HepG2 (cell line): ENCODE measurements at regions not wholly inside any gene's neighbourhood (a gene's known extent, or its start where the extent isn't known, plus 50 kb on each side); places are given as distances from the start of the nearest gene placed in this dataset.

Experiments used
- ATAC-seq: fragments of 200-7000 bp; cut with Tn5 transposase; 3 replicates; pipeline ENCODE4 v1.9.1; 2020; ENCODE audit warnings: mild to moderate bottlenecking, moderate library complexity
- BruUV-seq: library from RNA; stranded (reverse); fragments of 400-500 nt; replicated peaks from 2 replicates; lab custom pipeline; 2021; lab: Mats Ljungman, UMichigan
- CTCF ChIA-PET: fragments of 300-600 bp; formaldehyde crosslinking; extraction: SDS; loops from one replicate; lab custom pipeline; 2021; ENCODE audit warnings: low total read pairs, inconsistent platforms, low intra/inter-chr PET ratio; lab: Yijun Ruan, JAX
- POLR2A ChIA-PET: fragments of 350-600 bp; sonication (Branson Sonifier 250); formaldehyde crosslinking; loops from one replicate; lab custom pipeline; 2020; ENCODE audit warnings: antibody characterized with exemption, inconsistent platforms; lab: Yijun Ruan, JAX
- DNase-seq: peaks from one replicate; pipeline ENCODE4 v3.0.0-alpha.2; 2015; ENCODE audit warnings: low spot score
- FAIRE-seq: peaks from 3 replicates; lab custom pipeline; 2011; peaks lifted over from hg19 to GRCh38; lab: Jason Lieb, UNC
- H2AFZ ChIP-seq: one replicate; pipeline ENCODE4 v1.6.1; 2011; ENCODE audit warnings: low read length, inconsistent platforms
- H3K27ac ChIP-seq: fragments of 300-600 bp; 3 replicates; pipeline ENCODE4 v1.8.0; 2011; ENCODE audit warnings: mixed run types, mild to moderate bottlenecking, mixed read lengths, low read length, inconsistent platforms; ENCODE audit not compliant: insufficient read depth; ENCODE audit errors: extremely low read length
- H3K27me3 ChIP-seq, 2 experiments: fragments of 200-600 bp in 1 of 2; 2 replicates in 1 of 2; 3 replicates in 1 of 2; pipeline versions ENCODE4 v1.6.0 to v1.8.0; 2011; ENCODE audit warnings: low read length in 2 of 2, mild to moderate bottlenecking in 2 of 2, moderate library complexity in 2 of 2, inconsistent platforms in 1 of 2; ENCODE audit not compliant: insufficient read depth in 2 of 2, control insufficient read depth in 1 of 2
- H3K36me3 ChIP-seq, 2 experiments: fragments of 200-600 bp in 1 of 2; replicated peaks in 1 of 2; 2 replicates in 1 of 2; 3 replicates in 1 of 2; pipeline versions ENCODE4 v1.5.1 to v1.8.0; 2011; ENCODE audit warnings: low read length in 2 of 2, inconsistent platforms in 1 of 2; ENCODE audit not compliant: insufficient read depth in 2 of 2, control insufficient read depth in 1 of 2
- H3K4me1 ChIP-seq: 2 replicates; pipeline ENCODE4 v1.5.1; 2012; ENCODE audit warnings: low read length, inconsistent platforms; ENCODE audit not compliant: insufficient read depth
- H3K4me2 ChIP-seq: 2 replicates; pipeline ENCODE4 v1.6.0; 2011; ENCODE audit warnings: low read depth, low read length, inconsistent platforms
- H3K4me3 ChIP-seq, 3 experiments: fragments of 200-600 bp in 1 of 3; sonication (generic), shearing (Covaris generic) in 1 of 3; replicated peaks in 1 of 3; 2 replicates each; pipeline ENCODE4 v1.5.1; 2011 to 2016; ENCODE audit warnings: low read length in 3 of 3, inconsistent platforms in 2 of 3, low read depth in 2 of 3, mild to moderate bottlenecking in 2 of 3, control low read depth in 1 of 3, mixed read lengths in 1 of 3; ENCODE audit not compliant: insufficient read depth in 1 of 3
- H3K79me2 ChIP-seq: one replicate; pipeline ENCODE4 v1.6.1; 2011; ENCODE audit warnings: low read length, inconsistent platforms; ENCODE audit not compliant: insufficient read depth
- H3K9ac ChIP-seq: 2 replicates; pipeline ENCODE4 v1.6.0; 2011; ENCODE audit warnings: mild to moderate bottlenecking, low read depth, low read length, inconsistent platforms; ENCODE audit not compliant: insufficient read depth
- H3K9me3 ChIP-seq: 2 replicates; pipeline ENCODE4 v1.5.1; 2012; ENCODE audit warnings: mild to moderate bottlenecking, low read length
- H4K20me1 ChIP-seq: 2 replicates; pipeline ENCODE4 v1.6.0; 2011; ENCODE audit warnings: inconsistent platforms, mild to moderate bottlenecking, low read length, moderate library complexity; ENCODE audit not compliant: insufficient read depth
- ATF7 ChIP-seq, 2 experiments: fragments of 450-650 bp in 1 of 2; sonication (generic) in 1 of 2; formaldehyde crosslinking in 1 of 2; IDR thresholded peaks; 2 replicates each; pipeline versions ENCODE4 v1.4.0 to v1.6.1; 2016 to 2020; ENCODE audit warnings: antibody characterized with exemption in 1 of 2, mild to moderate bottlenecking in 1 of 2, missing genetic modification reagents in 1 of 2
- CERS6 ChIP-seq: sonication (generic); formaldehyde crosslinking; IDR thresholded peaks from 2 replicates; pipeline ENCODE4 v1.5.0; 2020; ENCODE audit warnings: missing genetic modification reagents
- GABPA ChIP-seq, 2 experiments: IDR thresholded peaks; 2 replicates each; pipeline ENCODE4 v1.6.1; 2011 to 2016; ENCODE audit warnings: low read depth in 2 of 2, low read length in 1 of 2, missing biosample characterization in 1 of 2, missing genetic modification characterization in 1 of 2
- HMGA1 ChIP-seq: sonication (generic); formaldehyde crosslinking; conservative IDR thresholded peaks from 2 replicates; pipeline ENCODE4 v1.4.0; 2020; ENCODE audit warnings: missing genetic modification reagents
- ISL2 ChIP-seq: sonication (generic); formaldehyde crosslinking; IDR thresholded peaks from 2 replicates; pipeline ENCODE4 v1.5.0; 2020; ENCODE audit warnings: missing genetic modification reagents
- MEIS2 ChIP-seq: sonication (generic); formaldehyde crosslinking; IDR thresholded peaks from 2 replicates; pipeline ENCODE4 v1.9.0; 2021; ENCODE audit warnings: mild to moderate bottlenecking, missing genetic modification reagents
- PITX1 ChIP-seq: sonication (generic); formaldehyde crosslinking; IDR thresholded peaks from 2 replicates; pipeline ENCODE4 v1.5.1; 2020; ENCODE audit warnings: mild to moderate bottlenecking, missing genetic modification reagents
- POGZ ChIP-seq: sonication (generic); formaldehyde crosslinking; IDR thresholded peaks from 2 replicates; pipeline ENCODE4 v1.4.0; 2020; ENCODE audit warnings: mild to moderate bottlenecking, missing genetic modification reagents
- POLR2A ChIP-seq, 2 experiments: IDR thresholded peaks; 2 replicates each; pipeline ENCODE4 v1.6.1; 2011; ENCODE audit warnings: low read depth in 2 of 2, low read length in 2 of 2, mild to moderate bottlenecking in 1 of 2, moderate library complexity in 1 of 2; ENCODE audit not compliant: insufficient read depth in 1 of 2
- SMARCE1 ChIP-seq: fragments of 450-650 bp; IDR thresholded peaks from 2 replicates; pipeline ENCODE4 v1.6.1; 2017; ENCODE audit warnings: borderline replicate concordance
- ZBTB34 ChIP-seq: sonication (generic); formaldehyde crosslinking; IDR thresholded peaks from 2 replicates; pipeline ENCODE4 v1.8.0; 2022; ENCODE audit warnings: mild to moderate bottlenecking, missing genetic modification reagents
- ZFYVE20 ChIP-seq: sonication (generic); formaldehyde crosslinking; IDR thresholded peaks from 2 replicates; pipeline ENCODE4 v1.8.0; 2023; ENCODE audit warnings: low read depth, mild to moderate bottlenecking, moderate library complexity, missing genetic modification reagents, borderline replicate concordance
- ZMYM2 ChIP-seq: sonication (generic); formaldehyde crosslinking; IDR thresholded peaks from 2 replicates; pipeline ENCODE4 v1.8.0; 2022; ENCODE audit warnings: mild to moderate bottlenecking, missing genetic modification reagents
- ZNF276 ChIP-seq: sonication (generic); formaldehyde crosslinking; IDR thresholded peaks from 2 replicates; pipeline ENCODE4 v1.4.0; 2020; ENCODE audit warnings: mild to moderate bottlenecking, low read depth, missing genetic modification reagents
- ZNF564 ChIP-seq: sonication (generic); formaldehyde crosslinking; IDR thresholded peaks from 2 replicates; pipeline ENCODE4 v1.8.1; 2023; ENCODE audit warnings: mild to moderate bottlenecking, missing genetic modification reagents
- ZNF713 ChIP-seq: sonication (generic); formaldehyde crosslinking; IDR thresholded peaks from 2 replicates; pipeline ENCODE4 v1.4.0; 2020; ENCODE audit warnings: mild to moderate bottlenecking, missing genetic modification reagents
- ZNF777 ChIP-seq: sonication (generic); formaldehyde crosslinking; IDR thresholded peaks from 2 replicates; pipeline ENCODE4 v1.4.0; 2020; ENCODE audit warnings: missing genetic modification reagents
- ZNF788 ChIP-seq: sonication (generic); formaldehyde crosslinking; IDR thresholded peaks from 2 replicates; pipeline ENCODE4 v1.5.0; 2020; ENCODE audit warnings: mild to moderate bottlenecking, missing genetic modification reagents, borderline replicate concordance
- ZNF792 ChIP-seq: IDR thresholded peaks from 2 replicates; pipeline ENCODE4 v1.6.1; 2016
- WGBS: methylation state at CpG from one replicate; pipeline ENCODE4 v1.1.6; 2017; ENCODE audit warnings: low lambda C conversion rate; 5-methylcytosine and 5-hydroxymethylcytosine counted together
- in situ Hi-C: cut with HindIII; loops from 2 replicates; pipeline ENCODE4 v1.10.0; 2017; ENCODE audit warnings: low pct_unique_long_range_greater_than_20kb; ENCODE audit not compliant: extremely low pct_ligation_motif_present
- intact Hi-C: fragments of 100-400 bp; cut with micrococcal nuclease; formaldehyde crosslinking; loops from one replicate; pipeline ENCODE4 v1.10.0; 2022; ENCODE audit not compliant: unreplicated experiment

GRCh38 chr1:114336360-114336759 lies 174.6 kb downstream of the TRIM33 start:
- intact Hi-C loops, result no loop called here
- CTCF ChIA-PET, result interaction anchor here (1.2 kb wide), 1 partner anchor 10 kb away, joined by 3 read pairs; no protein-coding TSS in a partner anchor
- Histone ChIP-seq H4K20me1 (no peaks in the 10 kb centered on the region), H3K36me3 (no peaks in the 10 kb centered on the region), H3K27me3 (no peaks in the 10 kb centered on the region), H3K4me3 (no peak overlapping the region), H3K4me1 (no peaks in the 10 kb centered on the region), H3K9ac (no peak overlapping the region), H3K79me2 (no peaks in the 10 kb centered on the region), H3K4me2 (no peak overlapping the region), H3K9me3 (no peaks in the 10 kb centered on the region), H3K27ac (no peak overlapping the region), H2AFZ (no peak overlapping the region)
- ATAC-seq, result no peak
- FAIRE-seq, result no peak
- no peak for TF ChIP-seq ZNF792 (CRISPR knock-in tag)
- TF ChIP-seq ZBTB34 (CRISPR knock-in tag), result no peak
- TF ChIP-seq ZNF788 (CRISPR knock-in tag), result no peak
- TF ChIP-seq ISL2 (CRISPR knock-in tag), result no peak
- no peak for TF ChIP-seq HMGA1 (CRISPR knock-in tag)
- no peak for TF ChIP-seq MEIS2
- TF ChIP-seq ZNF564 (CRISPR knock-in tag), result no peak
- no peak for TF ChIP-seq GABPA (IDR thresholded peaks at IDR 0.05; ENCODE audit: low read depth, low read length)
- no peak for TF ChIP-seq GABPA (CRISPR knock-in tag; IDR thresholded peaks at IDR 0.05; ENCODE audit: low read depth)
- TF ChIP-seq ATF7 (IDR thresholded peaks at IDR 0.05), result no peak
- no peak for TF ChIP-seq ATF7 (CRISPR knock-in tag; IDR thresholded peaks at IDR 0.05)
- TF ChIP-seq ZNF777 (CRISPR knock-in tag), result no peak
- no peak for TF ChIP-seq ZMYM2 (CRISPR knock-in tag)
- no peak for TF ChIP-seq CERS6
- TF ChIP-seq POLR2A (IDR thresholded peaks at IDR 0.05; ENCODE audit: insufficient read depth in 1 of 2, low read depth in 2 of 2, low read length in 2 of 2), result no peak
- TF ChIP-seq ZFYVE20 (CRISPR knock-in tag), result no peak
- no peak for TF ChIP-seq SMARCE1
- TF ChIP-seq POGZ (CRISPR knock-in tag), result no peak
- TF ChIP-seq ZNF276 (CRISPR knock-in tag), result no peak
- TF ChIP-seq PITX1, result no peak
- no peak for TF ChIP-seq ZNF713 (CRISPR knock-in tag)
- no peak for DNase-seq
- 95% methylated on average over 2 of the region's 2 CpGs for WGBS
- POLR2A ChIA-PET, result no interaction called here
- in situ Hi-C loops, result no loop called here
- no TSS peak for BruUV-seq
